ENCODE measurements at regions not wholly inside any gene's neighbourhood (a gene's known extent, or its start where the extent isn't known, plus 50 kb on each side); places are given as distances from the start of the nearest gene placed in this dataset.

DNA sequence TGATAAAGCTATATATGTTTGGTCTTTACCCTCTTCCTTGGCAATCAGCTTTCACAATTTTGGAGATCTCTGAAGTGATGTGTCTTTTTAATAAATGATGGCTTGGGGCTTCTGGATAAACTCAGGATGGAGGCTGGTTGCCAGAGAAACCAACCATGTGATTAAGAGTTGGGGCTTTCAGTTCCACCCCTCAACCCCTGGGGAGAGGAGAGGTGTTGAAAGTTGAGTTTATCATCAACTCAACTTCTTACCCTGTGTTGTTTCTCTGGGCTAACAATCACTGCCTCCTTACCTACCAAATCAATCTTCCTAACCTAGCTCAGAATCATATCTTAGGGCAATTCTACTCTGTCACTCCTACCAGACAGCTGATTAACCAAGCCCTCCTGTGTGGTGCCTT is 735.8 kb downstream of the ZPLD1 start:
- Histone ChIP-seq H3K9me3 (ENCODE audit: control insufficient read depth, low read depth, low read length) (no peaks in the 10 kb centered on the region), H3K4me3 (ENCODE audit: control insufficient read depth in 2 of 3, extremely low read depth in 1 of 3, insufficient read depth in 2 of 3, low read depth in 1 of 3, low read length in 3 of 3) (no peak overlapping the region), H3K9me1 (ENCODE audit: control insufficient read depth, extremely low read depth, insufficient read depth, low read length) (no peaks in the 10 kb centered on the region), H3K36me3 (ENCODE audit: control insufficient read depth in 2 of 2, extremely low read depth in 1 of 2, insufficient read depth in 2 of 2, low read length in 2 of 2) (no peaks in the 10 kb centered on the region), H4K20me1 (ENCODE audit: control insufficient read depth, extremely low read depth, insufficient read depth, low read length) (no peaks in the 10 kb centered on the region), H2AFZ (ENCODE audit: control insufficient read depth, low read length) (no peak overlapping the region), H3K9ac (ENCODE audit: control insufficient read depth, extremely low read depth, insufficient read depth, low read length) (no peak overlapping the region), H3K27me3 (ENCODE audit: control insufficient read depth, extremely low read depth, insufficient read depth, low read length) (no peaks in the 10 kb centered on the region), H3K79me2 (ENCODE audit: control insufficient read depth, insufficient read depth, low read length) (no peaks in the 10 kb centered on the region), H3K4me1 (ENCODE audit: control insufficient read depth, extremely low read depth, insufficient read depth, low read length) (no peaks in the 10 kb centered on the region), H3K27ac (ENCODE audit: control insufficient read depth, insufficient read depth, low read length) (no peak overlapping the region), H3K4me2 (ENCODE audit: control insufficient read depth, extremely low read depth, insufficient read depth, low read depth, low read length) (no peak overlapping the region)
- FAIRE-seq, result no peak
- DNase-seq (ENCODE audit: low read depth, low spot score), result no peak
- dilution Hi-C loops (cut with MboI; ENCODE audit: extremely low pct_ligation_motif_present, low sequenced_read_pairs), result no loop called here
- TF ChIP-seq, protein P1, sequence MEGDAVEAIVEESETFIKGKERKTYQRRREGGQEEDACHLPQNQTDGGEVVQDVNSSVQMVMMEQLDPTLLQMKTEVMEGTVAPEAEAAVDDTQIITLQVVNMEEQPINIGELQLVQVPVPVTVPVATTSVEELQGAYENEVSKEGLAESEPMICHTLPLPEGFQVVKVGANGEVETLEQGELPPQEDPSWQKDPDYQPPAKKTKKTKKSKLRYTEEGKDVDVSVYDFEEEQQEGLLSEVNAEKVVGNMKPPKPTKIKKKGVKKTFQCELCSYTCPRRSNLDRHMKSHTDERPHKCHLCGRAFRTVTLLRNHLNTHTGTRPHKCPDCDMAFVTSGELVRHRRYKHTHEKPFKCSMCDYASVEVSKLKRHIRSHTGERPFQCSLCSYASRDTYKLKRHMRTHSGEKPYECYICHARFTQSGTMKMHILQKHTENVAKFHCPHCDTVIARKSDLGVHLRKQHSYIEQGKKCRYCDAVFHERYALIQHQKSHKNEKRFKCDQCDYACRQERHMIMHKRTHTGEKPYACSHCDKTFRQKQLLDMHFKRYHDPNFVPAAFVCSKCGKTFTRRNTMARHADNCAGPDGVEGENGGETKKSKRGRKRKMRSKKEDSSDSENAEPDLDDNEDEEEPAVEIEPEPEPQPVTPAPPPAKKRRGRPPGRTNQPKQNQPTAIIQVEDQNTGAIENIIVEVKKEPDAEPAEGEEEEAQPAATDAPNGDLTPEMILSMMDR (optimal IDR thresholded peaks at IDR 0.05 in 1 of 3, IDR thresholded peaks at IDR 0.05 in 1 of 3, conservative IDR thresholded peaks at IDR 0.05 in 1 of 3; ENCODE audit: extremely low read depth in 1 of 3, insufficient read depth in 2 of 3, low read length in 3 of 3), result no peak
- no peak for TF ChIP-seq EZH2 (IDR thresholded peaks at IDR 0.05; ENCODE audit: low read length)

DNA sequence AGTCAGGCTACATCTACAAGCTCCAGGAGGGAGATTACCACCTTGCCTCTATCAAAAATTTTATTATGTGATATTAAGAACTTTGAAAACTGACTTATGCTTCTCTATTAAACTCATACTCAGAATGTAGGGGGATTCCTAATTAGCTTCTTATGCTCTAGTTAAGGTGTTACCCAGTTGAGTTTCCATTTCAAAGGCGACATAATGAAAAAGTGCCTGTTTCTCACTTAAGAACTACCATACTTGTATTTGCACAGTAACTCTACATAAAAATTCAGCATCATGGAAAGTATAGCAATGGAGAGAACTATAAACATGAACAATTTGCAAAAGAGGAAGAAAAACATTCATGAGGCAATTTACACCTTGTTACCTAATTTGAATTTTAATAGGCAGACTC is 739.1 kb downstream of the ZPLD1 start:
- no peaks in the 10 kb centered on the region for H3K36me3 ChIP-seq (ENCODE audit: control insufficient read depth in 2 of 2, extremely low read depth in 1 of 2, insufficient read depth in 2 of 2, low read length in 2 of 2)
- no peak for FAIRE-seq
- no peaks in the 10 kb centered on the region for H3K9me1 ChIP-seq (ENCODE audit: control insufficient read depth, extremely low read depth, insufficient read depth, low read length)
- no peaks in the 10 kb centered on the region for H3K9me3 ChIP-seq (ENCODE audit: control insufficient read depth, low read depth, low read length)
- no peak overlapping the region for H3K4me3 ChIP-seq (ENCODE audit: control insufficient read depth in 2 of 3, extremely low read depth in 1 of 3, insufficient read depth in 2 of 3, low read depth in 1 of 3, low read length in 3 of 3)
- H3K4me1 ChIP-seq (ENCODE audit: control insufficient read depth, extremely low read depth, insufficient read depth, low read length), result no peaks in the 10 kb centered on the region
- no peak overlapping the region for H2AFZ ChIP-seq (ENCODE audit: control insufficient read depth, low read length)
- dilution Hi-C loops (cut with MboI; ENCODE audit: extremely low pct_ligation_motif_present, low sequenced_read_pairs), result no loop called here
- H3K27ac ChIP-seq (ENCODE audit: control insufficient read depth, insufficient read depth, low read length), result no peak overlapping the region
- TF ChIP-seq, protein P1 (optimal IDR thresholded peaks at IDR 0.05 in 1 of 3, IDR thresholded peaks at IDR 0.05 in 1 of 3, conservative IDR thresholded peaks at IDR 0.05 in 1 of 3; ENCODE audit: extremely low read depth in 1 of 3, insufficient read depth in 2 of 3, low read length in 3 of 3), result no peak
- TF ChIP-seq EZH2 (IDR thresholded peaks at IDR 0.05; ENCODE audit: low read length), result no peak
- H3K27me3 ChIP-seq (ENCODE audit: control insufficient read depth, extremely low read depth, insufficient read depth, low read length), result no peaks in the 10 kb centered on the region
- H3K79me2 ChIP-seq (ENCODE audit: control insufficient read depth, insufficient read depth, low read length), result no peaks in the 10 kb centered on the region
- H3K9ac ChIP-seq (ENCODE audit: control insufficient read depth, extremely low read depth, insufficient read depth, low read length), result no peak overlapping the region
- H3K4me2 ChIP-seq (ENCODE audit: control insufficient read depth, extremely low read depth, insufficient read depth, low read depth, low read length), result no peak overlapping the region
- DNase-seq (ENCODE audit: low read depth, low spot score), result no peak
- H4K20me1 ChIP-seq (ENCODE audit: control insufficient read depth, extremely low read depth, insufficient read depth, low read length), result no peaks in the 10 kb centered on the region
